Bronchial epithelial cell (primary cell): ENCODE measurements at regions not wholly inside any gene's neighbourhood (a gene's known extent, or its start where the extent isn't known, plus 50 kb on each side); places are given as distances from the start of the nearest gene placed in this dataset.

Source experiments
- DNase-seq: peaks from one replicate; pipeline ENCODE4 v3.0.0-alpha.2; 2010; ENCODE audit warnings: low read depth
- FAIRE-seq: peaks from 2 replicates; lab custom pipeline; 2011; peaks lifted over from hg19 to GRCh38; lab: Jason Lieb, UNC
- H3K27me3 ChIP-seq: 2 replicates; pipeline ENCODE4 v1.5.1; 2011; ENCODE audit warnings: low read length; ENCODE audit not compliant: control insufficient read depth, insufficient read depth
- H3K36me3 ChIP-seq: 2 replicates; pipeline ENCODE4 v1.5.1; 2011; ENCODE audit warnings: low read length; ENCODE audit not compliant: control insufficient read depth, insufficient read depth
- H3K4me3 ChIP-seq: 2 replicates; pipeline ENCODE4 v1.5.1; 2011; ENCODE audit warnings: mild to moderate bottlenecking, low read depth, low read length, control low read depth
- TF ChIP-seq, protein P1 (sequence below): IDR thresholded peaks from 2 replicates; pipeline ENCODE4 v1.5.1; 2011; ENCODE audit warnings: mild to moderate bottlenecking, moderate library complexity, low read length, control low read depth, inconsistent platforms; ENCODE audit not compliant: insufficient read depth, severe bottlenecking

DNA sequence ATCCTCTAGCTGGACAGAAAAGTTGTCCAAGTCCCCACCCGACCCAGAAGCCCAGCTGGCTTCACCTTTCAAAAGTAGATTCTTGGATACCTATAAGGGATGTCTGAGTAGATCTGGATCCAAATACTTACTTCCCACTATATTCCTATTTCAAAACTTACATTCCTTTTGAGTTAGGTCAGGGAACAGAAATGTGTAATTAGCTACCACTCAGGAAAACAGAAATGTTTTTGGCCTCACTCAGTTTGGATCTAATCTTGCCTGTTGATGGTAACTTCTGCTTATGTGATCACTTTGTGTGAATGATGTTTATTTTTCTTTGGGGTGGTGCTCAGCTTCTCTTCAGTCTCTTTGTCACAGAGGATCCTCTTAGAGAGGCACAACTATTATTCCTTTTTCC lies 814.4 kb upstream of the RGS18 start:
- Histone ChIP-seq H3K36me3 (no peaks in the 10 kb centered on the region), H3K27me3 (no peaks in the 10 kb centered on the region), H3K4me3 (no peak overlapping the region)
- FAIRE-seq (no peak), DNase-seq (peak; percentile 23)
- TF ChIP-seq, protein P1, sequence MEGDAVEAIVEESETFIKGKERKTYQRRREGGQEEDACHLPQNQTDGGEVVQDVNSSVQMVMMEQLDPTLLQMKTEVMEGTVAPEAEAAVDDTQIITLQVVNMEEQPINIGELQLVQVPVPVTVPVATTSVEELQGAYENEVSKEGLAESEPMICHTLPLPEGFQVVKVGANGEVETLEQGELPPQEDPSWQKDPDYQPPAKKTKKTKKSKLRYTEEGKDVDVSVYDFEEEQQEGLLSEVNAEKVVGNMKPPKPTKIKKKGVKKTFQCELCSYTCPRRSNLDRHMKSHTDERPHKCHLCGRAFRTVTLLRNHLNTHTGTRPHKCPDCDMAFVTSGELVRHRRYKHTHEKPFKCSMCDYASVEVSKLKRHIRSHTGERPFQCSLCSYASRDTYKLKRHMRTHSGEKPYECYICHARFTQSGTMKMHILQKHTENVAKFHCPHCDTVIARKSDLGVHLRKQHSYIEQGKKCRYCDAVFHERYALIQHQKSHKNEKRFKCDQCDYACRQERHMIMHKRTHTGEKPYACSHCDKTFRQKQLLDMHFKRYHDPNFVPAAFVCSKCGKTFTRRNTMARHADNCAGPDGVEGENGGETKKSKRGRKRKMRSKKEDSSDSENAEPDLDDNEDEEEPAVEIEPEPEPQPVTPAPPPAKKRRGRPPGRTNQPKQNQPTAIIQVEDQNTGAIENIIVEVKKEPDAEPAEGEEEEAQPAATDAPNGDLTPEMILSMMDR, result no peak

DNA sequence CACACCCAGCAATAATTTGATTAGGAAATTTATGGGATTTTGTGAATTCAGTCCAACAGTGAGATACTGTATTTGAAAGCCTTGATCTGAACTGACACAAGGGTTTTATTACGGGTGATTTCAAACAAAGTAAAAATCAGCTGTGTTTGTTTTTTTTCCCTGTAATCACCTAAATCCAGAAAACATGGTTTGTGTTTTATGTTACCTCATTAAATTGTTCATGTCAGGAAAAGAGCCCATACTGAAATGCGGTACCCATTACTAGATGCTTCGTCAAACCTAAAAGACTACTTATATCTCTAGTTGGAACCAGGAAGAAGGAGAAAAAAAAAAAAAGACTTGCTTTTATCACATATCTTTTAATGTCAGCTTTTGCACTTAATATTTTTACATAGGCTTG lies 811.9 kb upstream of the RGS18 start:
- Histone ChIP-seq H3K27me3 (no peaks in the 10 kb centered on the region), H3K36me3 (no peaks in the 10 kb centered on the region), H3K4me3 (no peak overlapping the region)
- no peak for DNase-seq
- TF ChIP-seq, protein P1, result no peak
- FAIRE-seq, result no peak

- DNase-seq, result no peak
- H3K4me3 ChIP-seq, result no peak overlapping the region
- TF ChIP-seq, protein P1, result no peak
- H3K27me3 ChIP-seq, result no peaks in the 10 kb centered on the region
- H3K36me3 ChIP-seq, result no peaks in the 10 kb centered on the region
- no peak for FAIRE-seq
Measured at GRCh38 chr1:191348328-191348727, 809.9 kb upstream of the RGS18 start.

GRCh38 chr1:191350938-191351337 lies 807.3 kb upstream of the RGS18 start:
- FAIRE-seq, result no peak
- Histone ChIP-seq H3K27me3 (no peaks in the 10 kb centered on the region), H3K4me3 (no peak overlapping the region), H3K36me3 (no peaks in the 10 kb centered on the region)
- no peak for DNase-seq
- TF ChIP-seq, protein P1, result no peak

DNA sequence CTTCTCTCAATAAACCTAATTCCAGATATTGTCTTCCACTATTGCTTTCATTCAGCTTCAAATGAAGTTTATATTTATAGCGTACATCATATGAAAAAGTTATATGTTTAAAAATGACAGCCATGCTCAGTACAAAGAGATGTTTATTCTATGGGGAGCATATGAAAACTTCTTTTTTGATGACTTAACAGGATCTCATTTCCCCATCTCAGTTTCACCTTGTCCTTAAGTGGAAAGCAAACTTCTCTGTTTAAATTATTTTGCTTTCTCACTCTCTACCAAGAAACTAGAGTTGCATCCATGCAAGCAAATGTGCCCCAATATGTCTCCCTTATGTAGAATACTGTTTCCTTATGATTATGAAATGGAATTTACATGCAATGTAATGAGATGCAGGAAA lies 799.5 kb upstream of the RGS18 start:
- TF ChIP-seq, protein P1, result no peak
- FAIRE-seq (no peak), DNase-seq (no peak)
- no peaks in the 10 kb centered on the region for H3K27me3 ChIP-seq
- no peaks in the 10 kb centered on the region for H3K36me3 ChIP-seq
- H3K4me3 ChIP-seq, result no peak overlapping the region

GRCh38 chr1:191366686-191367085 lies 791.6 kb upstream of the RGS18 start:
- Histone ChIP-seq H3K36me3 (no peaks in the 10 kb centered on the region), H3K27me3 (no peaks in the 10 kb centered on the region), H3K4me3 (no peak overlapping the region)
- TF ChIP-seq, protein P1, result no peak
- no peak for DNase-seq
- FAIRE-seq, result no peak
